GM23248 (cell line): ENCODE measurements at regions not wholly inside any gene's neighbourhood (a gene's known extent, or its start where the extent isn't known, plus 50 kb on each side); places are given as distances from the start of the nearest gene placed in this dataset.
A peak's percentile ranks its signal among the peaks of the same experiment; 100 is the strongest.

ENCODE experiments used
- DNase-seq: peaks from one replicate; pipeline ENCODE4 v3.0.0-alpha.2; 2015
- H2AFZ ChIP-seq: fragments of 200-600 bp; sonication (generic); 2 replicates; pipeline ENCODE4 v1.6.1; 2016; ENCODE audit warnings: antibody characterized with exemption
- H3F3A ChIP-seq: fragments of 200-600 bp; sonication (generic); 2 replicates; pipeline ENCODE4 v1.6.1; 2016; ENCODE audit warnings: mild to moderate bottlenecking, antibody characterized with exemption, mixed run types; ENCODE audit not compliant: insufficient read depth
- H3K27ac ChIP-seq: fragments of 200-600 bp; sonication (generic); 2 replicates; pipeline ENCODE4 v1.5.1; 2016; ENCODE audit warnings: mild to moderate bottlenecking
- H3K27me3 ChIP-seq: fragments of 200-600 bp; sonication (generic); replicated peaks from 2 replicates; pipeline ENCODE4 v1.6.1; 2016; ENCODE audit warnings: mild to moderate bottlenecking; ENCODE audit not compliant: insufficient read depth
- H3K36me3 ChIP-seq: fragments of 200-600 bp; sonication (generic); 2 replicates; pipeline ENCODE4 v1.6.1; 2016; ENCODE audit warnings: low read depth, mild to moderate bottlenecking
- H3K4me1 ChIP-seq: fragments of 200-600 bp; sonication (generic); 2 replicates; pipeline ENCODE4 v1.6.1; 2016; ENCODE audit warnings: mild to moderate bottlenecking; ENCODE audit not compliant: insufficient read depth
- H3K4me2 ChIP-seq: fragments of 200-600 bp; sonication (generic); one replicate; pipeline ENCODE4 v1.6.1; 2016; ENCODE audit warnings: mild to moderate bottlenecking; ENCODE audit not compliant: unreplicated experiment
- H3K4me3 ChIP-seq: fragments of 200-600 bp; sonication (generic); 2 replicates; pipeline ENCODE4 v1.5.1; 2016; ENCODE audit warnings: mild to moderate bottlenecking
- H3K79me2 ChIP-seq: fragments of 200-600 bp; sonication (generic); 2 replicates; pipeline ENCODE4 v1.6.1; 2016; ENCODE audit warnings: mild to moderate bottlenecking; ENCODE audit not compliant: insufficient read depth
- H3K9ac ChIP-seq: fragments of 200-600 bp; sonication (generic); 2 replicates; pipeline ENCODE4 v1.6.1; 2016; ENCODE audit warnings: mild to moderate bottlenecking
- H3K9me2 ChIP-seq: fragments of 200-600 bp; sonication (generic); 2 replicates; pipeline ENCODE4 v1.6.1; 2016; ENCODE audit warnings: mixed run types, mild to moderate bottlenecking, moderate library complexity; ENCODE audit not compliant: insufficient read depth
- H3K9me3 ChIP-seq: fragments of 200-600 bp; sonication (generic); one replicate; pipeline ENCODE4 v1.6.1; 2017; ENCODE audit warnings: low read depth
- H4K20me1 ChIP-seq: fragments of 200-600 bp; sonication (generic); 2 replicates; pipeline ENCODE4 v1.6.0; 2016; ENCODE audit not compliant: insufficient read depth
- EZH2 ChIP-seq: fragments of 200-600 bp; sonication (generic); IDR thresholded peaks from 2 replicates; pipeline ENCODE4 v1.6.1; 2018; ENCODE audit warnings: antibody characterized with exemption, mild to moderate bottlenecking; ENCODE audit not compliant: insufficient read depth, poor library complexity, severe bottlenecking
- EZH2phosphoT487 ChIP-seq: fragments of 200-600 bp; sonication (generic); IDR thresholded peaks from 2 replicates; pipeline ENCODE4 v1.6.1; 2018; ENCODE audit warnings: antibody characterized with exemption, moderate library complexity, mild to moderate bottlenecking, low read depth; ENCODE audit not compliant: insufficient read depth
- WGBS, 2 experiments: methylation state at CpG; one replicate each; pipeline ENCODE4 v1.1.6; 2015 to 2017; ENCODE audit warnings: low lambda C conversion rate in 2 of 2, low coverage in 1 of 2; ENCODE audit errors: missing lambda C conversion rate in 2 of 2; 5-methylcytosine and 5-hydroxymethylcytosine counted together
- in situ Hi-C: fragments of 300-500 bp; cut with MboI; formaldehyde crosslinking; loops from 2 replicates; pipeline ENCODE4 v1.15.0; 2020

GRCh38 chr2:118227698-118228508, 139.6 kb downstream of the INSIG2 start:
- 38 to 49% methylated on average over 6 of the region's 6 CpGs for WGBS, 2 experiments
- Histone ChIP-seq H3K27ac (peak overlapping the region; percentile 3; the same call in 1 of the 2 replicates), H3K4me1 (peaks cover 16% of the 10 kb centered on the region), H3K4me3 (no peak overlapping the region), H3K9me2 (no peaks in the 10 kb centered on the region), H4K20me1 (no peaks in the 10 kb centered on the region), H3K36me3 (no peaks in the 10 kb centered on the region), H2AFZ (peak overlapping the region; percentile 47), H3K9me3 (no peaks in the 10 kb centered on the region), H3K79me2 (no peaks in the 10 kb centered on the region), H3K27me3 (no peaks in the 10 kb centered on the region), H3K9ac (no peak overlapping the region), H3K4me2 (no peak overlapping the region), H3F3A (no peaks in the 10 kb centered on the region)
- no peak for TF ChIP-seq EZH2phosphoT487
- no peak for TF ChIP-seq EZH2
- in situ Hi-C loops, result no loop called here
- DNase-seq, result peak; percentile 24

DNA sequence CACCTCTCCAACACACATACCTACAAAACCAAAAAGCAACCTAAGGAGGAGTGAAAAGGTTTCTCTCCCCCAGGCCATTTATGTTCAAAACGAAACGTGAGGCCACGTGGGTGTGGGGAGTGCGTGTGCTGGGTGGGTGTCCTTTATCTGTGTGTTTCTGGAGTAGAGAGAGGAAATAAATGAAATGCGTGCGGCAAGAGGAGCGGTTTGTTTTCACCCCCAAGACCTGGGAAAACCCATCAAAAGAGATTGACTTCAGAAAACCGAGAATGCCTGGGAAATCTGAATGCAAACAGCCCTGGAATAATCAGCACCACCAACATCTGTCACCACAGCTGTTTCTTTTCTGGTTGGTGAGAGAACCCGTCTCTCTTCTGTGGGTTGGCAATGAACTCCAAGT, 137.4 kb downstream of the INSIG2 start:
- in situ Hi-C loops, result no loop called here
- WGBS, 2 experiments, result 80 to 83% methylated on average over 9 of the region's 9 CpGs
- Histone ChIP-seq H3K9ac (no peak overlapping the region), H3K36me3 (no peaks in the 10 kb centered on the region), H3F3A (no peaks in the 10 kb centered on the region), H3K79me2 (no peaks in the 10 kb centered on the region), H3K27ac (no peak overlapping the region), H3K27me3 (no peaks in the 10 kb centered on the region), H3K4me2 (no peak overlapping the region), H2AFZ (no peak overlapping the region), H3K9me3 (no peaks in the 10 kb centered on the region), H3K9me2 (no peaks in the 10 kb centered on the region), H3K4me1 (peaks cover 24% of the 10 kb centered on the region), H3K4me3 (no peak overlapping the region), H4K20me1 (no peaks in the 10 kb centered on the region)
- TF ChIP-seq EZH2phosphoT487, result no peak
- TF ChIP-seq EZH2, result no peak
- no peak for DNase-seq

DNA sequence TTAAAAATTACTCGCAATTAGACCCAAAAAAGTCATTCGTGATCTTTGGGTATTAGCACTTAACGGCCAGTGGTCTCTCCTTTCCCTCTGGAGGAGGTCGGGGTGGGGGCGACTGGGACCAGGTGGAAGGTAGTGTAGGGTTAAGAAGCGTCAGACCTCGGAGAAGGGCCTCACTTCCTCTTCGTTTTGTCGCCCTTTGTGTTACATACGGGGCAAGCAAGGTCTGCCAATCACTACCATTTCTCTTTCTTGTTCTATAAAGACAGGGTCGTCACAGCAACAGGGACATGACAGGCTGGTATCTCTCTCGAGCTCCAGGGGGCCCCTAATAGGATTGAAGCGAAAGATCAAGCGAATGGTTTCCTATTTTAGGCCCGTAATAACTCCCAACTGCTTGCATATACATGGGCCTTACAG, 136.6 kb downstream of the INSIG2 start:
- no peaks in the 10 kb centered on the region for H3K9me3 ChIP-seq
- no peak for DNase-seq
- H4K20me1 ChIP-seq, result no peaks in the 10 kb centered on the region
- H3K27ac ChIP-seq, result no peak overlapping the region
- 89 to 97% methylated on average over 15 of the region's 15 CpGs for WGBS, 2 experiments
- H3K9me2 ChIP-seq, result no peaks in the 10 kb centered on the region
- in situ Hi-C loops, result no loop called here
- peak overlapping the region; percentile 99 for H3K4me2 ChIP-seq
- H3K79me2 ChIP-seq, result no peaks in the 10 kb centered on the region
- H3K9ac ChIP-seq, result peak overlapping the region; percentile 89
- H3K27me3 ChIP-seq, result no peaks in the 10 kb centered on the region
- H2AFZ ChIP-seq, result peak overlapping the region; percentile 96
- H3K4me3 ChIP-seq, result peak overlapping the region; percentile 78; the same call in 1 of the 2 replicates
- peaks cover 21% of the 10 kb centered on the region for H3K4me1 ChIP-seq
- no peak for TF ChIP-seq EZH2phosphoT487
- TF ChIP-seq EZH2, result no peak
- H3K36me3 ChIP-seq, result no peaks in the 10 kb centered on the region
- no peaks in the 10 kb centered on the region for H3F3A ChIP-seq

DNA sequence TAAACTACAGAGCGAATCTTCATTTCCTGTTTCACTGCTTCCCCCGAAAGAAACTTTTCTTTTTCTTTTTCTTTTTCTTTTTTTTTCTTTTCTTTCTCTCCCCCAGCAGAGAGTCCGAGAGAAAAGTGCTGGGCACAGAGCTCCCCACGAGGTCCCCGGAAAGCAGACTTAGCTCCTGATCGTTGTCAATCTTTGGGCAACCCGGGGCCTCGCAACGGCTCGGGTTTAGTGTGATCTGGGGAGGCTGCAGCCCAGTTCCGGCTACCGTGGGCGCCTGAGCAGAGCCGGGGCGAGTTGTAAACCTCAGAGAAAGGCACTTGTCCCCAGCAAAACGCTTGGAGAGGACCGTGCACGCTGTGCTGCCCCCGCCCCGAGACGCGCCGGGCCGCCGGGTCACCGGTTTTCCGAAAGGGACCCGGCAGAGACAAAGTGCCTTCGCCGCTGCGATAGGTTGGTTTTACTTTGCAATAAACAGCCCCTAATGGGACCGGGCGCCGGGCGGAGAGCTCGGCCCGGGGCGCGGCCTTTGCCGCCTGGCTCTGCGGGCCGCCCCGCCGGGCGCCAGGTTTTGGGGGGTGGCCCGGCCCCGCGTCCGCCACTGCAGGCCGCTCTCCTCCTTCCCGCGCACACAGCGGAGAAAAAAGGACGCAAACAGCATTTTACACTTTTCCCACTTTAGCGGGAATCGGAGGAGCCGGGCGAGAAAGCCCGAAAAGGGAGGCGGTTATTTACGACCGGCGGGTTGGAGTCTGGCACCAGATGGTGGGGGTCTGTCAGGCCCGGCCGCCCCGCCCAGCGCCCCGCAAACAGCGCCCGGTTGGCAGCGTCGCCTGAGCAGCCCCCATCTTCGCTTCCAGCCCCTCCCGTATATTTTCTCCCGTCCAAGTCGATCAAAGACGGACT, 136.0 kb downstream of the INSIG2 start:
- TF ChIP-seq EZH2phosphoT487 (no peak), EZH2 (no peak)
- Histone ChIP-seq H3K9me3 (no peaks in the 10 kb centered on the region), H3K4me3 (peak overlapping the region; percentile 78), H3K4me2 (peak overlapping the region; percentile 99), H4K20me1 (no peaks in the 10 kb centered on the region), H3K36me3 (no peaks in the 10 kb centered on the region), H3K27ac (peak overlapping the region; percentile 89), H3F3A (no peaks in the 10 kb centered on the region), H3K9me2 (no peaks in the 10 kb centered on the region), H3K9ac (peak overlapping the region; percentile 89), H3K4me1 (peaks cover 21% of the 10 kb centered on the region), H3K27me3 (no peaks in the 10 kb centered on the region), H3K79me2 (no peaks in the 10 kb centered on the region), H2AFZ (peak overlapping the region; percentile 96)
- in situ Hi-C loops, result no loop called here
- peak; percentile 74 for DNase-seq
- WGBS, 2 experiments, result 24 to 29% methylated on average over 67 to 77 of the region's 77 CpGs
